ENCODE measurements at regions not wholly inside any gene's neighbourhood (a gene's known extent, or its start where the extent isn't known, plus 50 kb on each side); places are given as distances from the start of the nearest gene placed in this dataset.

DNA sequence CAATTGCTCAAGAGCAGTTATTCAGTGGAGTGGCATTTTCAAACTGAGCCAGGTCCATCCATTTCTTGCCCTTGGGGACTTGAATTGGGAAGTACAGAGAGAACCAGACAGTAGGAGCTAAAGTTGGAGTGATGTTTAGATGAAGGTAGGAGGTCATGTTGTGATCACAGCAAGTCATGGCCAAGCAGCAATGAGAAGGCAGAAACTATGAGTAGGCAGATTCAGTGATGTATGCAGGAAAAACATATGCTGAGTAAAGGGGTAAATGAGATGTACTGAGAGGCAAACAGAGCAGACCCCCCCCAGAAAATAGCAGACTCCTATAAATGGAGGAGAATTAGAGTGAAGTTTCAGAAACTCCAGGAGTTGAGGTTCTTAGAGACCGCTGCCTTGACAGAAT is 95.8 kb downstream of the PERP start:
- no peak for DNase-seq

GRCh38 chr6:138012682-138013081 is 94.5 kb downstream of the PERP start:
- no peak for DNase-seq

DNA sequence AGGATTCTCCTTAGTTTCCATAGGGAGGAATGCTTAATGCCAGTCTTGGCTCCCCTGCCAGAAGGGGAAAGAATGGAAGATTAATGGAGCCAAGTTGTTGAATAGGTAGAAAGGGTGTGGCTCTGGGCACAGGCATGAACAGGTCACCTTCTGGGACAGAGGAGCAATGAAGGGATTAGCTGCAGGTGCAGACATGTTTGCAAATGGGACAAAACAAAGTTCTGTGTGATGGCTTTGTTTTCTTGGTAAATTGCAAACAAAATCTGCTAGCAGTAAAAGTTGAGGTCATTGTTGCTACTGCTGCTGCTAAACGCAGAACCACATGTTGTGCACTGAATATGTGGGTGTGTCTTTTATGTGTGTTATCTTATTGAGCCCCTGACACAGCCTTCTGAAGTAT is 93.3 kb downstream of the PERP start:
- DNase-seq: no peak

DNA sequence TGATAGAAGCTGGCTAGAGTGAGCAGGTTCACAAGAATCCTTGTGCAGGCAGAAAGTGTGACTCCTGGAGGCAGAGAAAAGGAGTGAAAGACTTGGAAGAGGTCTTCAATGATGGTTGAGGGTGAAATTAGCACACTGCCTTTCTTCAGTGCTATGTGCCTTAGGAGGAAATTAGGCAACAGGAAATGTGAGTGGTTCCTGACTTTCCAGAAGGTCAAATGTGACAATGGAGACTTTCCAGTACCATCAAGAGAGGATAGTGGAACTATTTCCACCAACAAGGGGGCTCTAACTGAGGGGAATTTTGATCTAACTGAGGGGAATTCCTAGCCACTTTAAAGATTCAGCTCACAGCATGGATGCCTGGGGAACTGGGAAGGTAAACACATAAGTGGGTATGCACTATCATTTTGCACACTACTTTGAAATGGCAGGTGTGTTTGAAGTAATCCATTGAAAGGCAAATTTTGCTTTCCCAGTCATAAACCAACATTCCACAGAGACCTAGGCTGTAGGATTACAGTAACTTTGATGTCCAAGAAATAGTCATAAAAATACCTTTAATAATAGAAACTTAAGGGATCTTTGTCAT is 90.0 kb downstream of the PERP start:
- no peak for DNase-seq

- DNase-seq: no peak
Observed at GRCh38 chr6:138018297-138018696, 88.9 kb downstream of the PERP start.

GRCh38 chr6:138025528-138025978 is 81.7 kb downstream of the PERP start:
- no peak for DNase-seq

- DNase-seq: no peak
Observed at GRCh38 chr6:138026342-138026741, 80.9 kb downstream of the PERP start.

DNA sequence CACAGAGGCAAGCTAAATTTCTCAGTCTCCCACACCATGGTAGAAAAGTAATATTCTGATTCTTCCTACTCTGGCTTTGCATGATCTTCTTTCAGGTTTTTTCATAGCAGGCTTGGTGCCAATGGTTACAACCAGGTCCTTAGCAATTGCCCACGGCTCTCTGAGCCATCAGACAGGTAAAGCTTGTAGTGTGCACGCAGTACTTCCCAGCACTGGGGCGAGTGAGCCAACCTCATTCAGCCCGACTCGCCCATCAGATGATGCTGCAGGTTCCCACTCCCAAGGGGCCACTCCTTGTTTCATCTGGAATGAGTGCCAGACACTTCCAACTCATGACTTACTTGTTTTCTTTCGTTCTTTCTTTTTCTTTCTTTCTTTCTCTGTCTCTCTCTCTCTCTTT is 78.3 kb downstream of the PERP start:
- DNase-seq: peak; percentile 30

DNA sequence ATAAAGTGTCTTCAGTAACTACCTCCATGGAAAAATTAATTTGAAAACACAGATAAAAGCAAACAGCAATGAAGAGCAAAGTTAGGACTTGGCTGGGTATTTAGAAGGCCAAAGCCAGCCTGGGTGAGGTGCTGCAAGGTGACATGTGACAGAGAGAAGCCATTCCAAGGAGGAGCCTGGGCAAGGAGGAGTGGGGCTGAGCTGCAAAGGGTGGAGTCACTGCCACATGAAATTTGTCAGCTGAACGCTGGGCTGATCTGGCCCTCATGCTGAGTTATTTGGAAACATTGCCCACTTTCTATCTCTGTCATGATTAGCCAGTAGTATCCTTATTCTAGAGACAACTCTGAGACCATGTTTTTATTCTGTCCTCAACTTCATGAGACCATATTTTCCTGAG is 76.3 kb downstream of the PERP start:
- DNase-seq: no peak

DNA sequence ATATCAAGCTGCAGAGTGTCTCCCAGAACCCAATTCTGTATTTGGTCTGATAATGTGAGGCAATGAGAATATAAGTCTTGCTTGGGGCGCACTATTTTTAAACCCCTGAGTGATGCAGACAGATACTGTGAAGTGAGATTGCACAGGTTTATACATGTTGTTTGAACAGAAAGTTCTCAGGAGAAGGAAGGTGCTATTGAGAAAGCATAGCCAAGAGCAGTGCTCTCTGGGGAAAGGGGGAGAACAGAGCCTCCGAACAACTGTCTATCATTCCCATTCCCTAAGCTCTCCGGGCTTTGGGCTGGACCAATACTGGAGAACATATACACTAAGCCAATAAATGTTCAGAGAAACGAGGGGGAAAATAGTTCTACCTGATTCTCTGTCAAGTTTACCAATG is 75.8 kb downstream of the PERP start:
- no peak for DNase-seq

DNA sequence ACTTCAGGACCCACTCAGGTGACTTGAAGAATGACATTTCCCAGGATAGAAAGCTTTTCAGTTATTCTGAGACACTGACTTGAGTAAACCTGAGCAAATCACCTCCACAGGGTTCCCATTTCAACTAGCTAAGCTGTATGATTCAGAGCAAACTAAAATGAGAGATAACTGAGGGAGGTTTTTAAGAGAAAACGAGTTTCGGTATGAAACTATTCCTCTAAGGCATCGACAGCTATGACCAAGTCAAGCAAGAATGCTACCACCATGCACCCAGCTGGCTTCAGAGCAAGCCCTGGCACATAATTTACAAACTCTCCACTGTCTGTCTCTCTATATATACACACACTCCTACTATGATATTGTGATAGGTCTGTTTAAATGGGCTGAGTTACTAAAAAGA is 75.4 kb downstream of the PERP start:
- no peak for DNase-seq

DNA sequence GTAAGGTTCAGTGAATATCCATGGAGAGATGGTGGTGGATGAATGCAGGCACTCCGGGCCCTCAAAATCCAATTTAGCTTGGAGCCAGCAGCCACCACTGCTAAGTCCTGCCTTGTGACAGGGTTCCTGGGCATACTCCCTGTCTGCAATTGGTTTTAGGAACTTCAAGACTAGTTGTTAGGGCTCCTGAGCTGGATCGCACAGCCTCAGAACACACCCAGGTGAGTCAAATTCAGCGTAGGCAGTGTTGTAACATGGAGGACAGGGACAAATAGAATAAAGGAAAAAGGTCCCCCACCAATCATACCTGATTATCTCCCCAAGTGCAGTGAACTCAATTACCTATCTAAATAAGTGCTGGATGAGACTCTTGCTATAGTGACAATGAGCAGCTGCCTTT is 74.6 kb downstream of the PERP start:
- no peak for DNase-seq

GRCh38 chr6:138034229-138034628 is 73.0 kb downstream of the PERP start:
- DNase-seq: no peak

- DNase-seq: no peak
Observed at GRCh38 chr6:138035070-138035469, 72.1 kb downstream of the PERP start.

DNA sequence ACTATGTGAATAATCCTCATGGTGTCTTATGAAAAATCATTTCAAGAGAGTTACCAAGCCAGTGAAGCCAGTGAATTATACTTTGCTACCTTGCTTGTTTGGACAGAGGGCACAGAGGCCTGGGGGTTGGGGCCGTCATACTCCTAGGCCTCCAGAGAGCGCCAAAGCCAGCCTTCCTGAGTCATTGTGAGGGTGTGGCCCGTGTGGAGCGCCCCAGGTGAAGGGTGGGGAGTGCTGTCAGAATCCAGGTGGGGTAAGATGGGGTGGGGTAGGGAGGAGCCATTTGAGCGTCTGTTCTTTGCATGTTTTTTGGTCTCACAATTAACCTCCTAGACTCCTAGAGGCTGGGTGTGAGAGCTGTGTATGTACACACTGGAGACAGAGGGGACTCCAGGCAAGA is 71.1 kb downstream of the PERP start:
- no peak for DNase-seq

DNA sequence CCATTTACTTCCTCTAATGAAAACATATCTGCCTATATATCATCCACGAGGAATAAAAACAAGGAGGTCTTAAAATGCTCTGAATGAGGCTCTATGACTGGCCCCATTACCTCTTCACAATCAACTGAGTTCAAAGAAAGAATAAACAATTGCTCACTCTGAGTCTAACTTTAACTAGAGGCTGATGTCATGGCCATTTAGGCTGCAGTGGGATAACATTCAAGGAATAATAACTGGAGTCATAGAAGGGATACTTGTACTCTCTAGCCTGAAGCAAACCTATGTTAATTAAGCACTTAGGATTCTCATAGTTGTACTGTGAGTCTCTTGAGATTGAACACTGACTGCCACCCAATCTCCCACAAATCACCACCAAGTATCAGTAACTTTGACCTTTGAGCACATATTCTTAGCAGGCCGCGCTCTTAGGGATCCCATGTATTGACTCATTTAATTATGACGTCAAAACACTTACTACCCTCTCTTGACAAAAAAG is 70.2 kb downstream of the PERP start:
- DNase-seq: no peak

DNA sequence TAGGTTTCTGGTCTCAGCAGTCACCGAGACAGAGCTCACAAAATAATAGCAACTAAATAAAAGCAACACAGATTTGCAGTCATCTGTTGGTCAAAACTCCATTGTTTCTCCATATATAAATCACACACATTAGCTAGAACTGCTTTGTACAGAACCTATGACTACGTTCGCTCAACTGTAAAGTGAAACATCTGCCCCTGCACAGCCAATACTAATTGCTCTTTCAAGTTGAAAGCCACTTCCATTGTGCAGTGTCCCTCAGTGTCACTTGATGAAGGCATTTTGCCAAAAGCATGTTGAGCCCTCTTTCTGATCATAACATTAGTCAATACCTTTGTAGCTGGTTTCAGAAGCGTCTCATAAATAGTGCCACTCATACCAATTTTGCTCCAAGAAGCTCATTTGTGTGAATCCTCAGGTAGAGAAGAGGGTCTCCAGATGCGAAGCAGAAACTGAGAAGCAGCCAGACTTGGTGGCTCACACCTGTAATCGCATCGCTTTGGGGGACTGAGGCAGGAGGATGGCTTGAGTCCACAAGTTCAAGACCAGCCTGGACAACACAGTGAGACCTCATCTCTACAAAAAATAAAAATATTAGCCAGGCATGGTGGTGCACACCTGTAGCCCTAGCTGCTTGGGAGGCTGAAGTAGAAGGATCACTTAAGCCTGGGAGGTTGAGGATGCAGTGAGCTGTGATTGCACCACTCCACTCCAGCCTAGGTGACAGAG is 68.9 kb downstream of the PERP start:
- peak; percentile 72 for DNase-seq

Measured in NCI-H2171 (cell line).